PC-3 (cell line): ENCODE measurements at regions not wholly inside any gene's neighbourhood (a gene's known extent, or its start where the extent isn't known, plus 50 kb on each side); places are given as distances from the start of the nearest gene placed in this dataset.

Experiments
- ATAC-seq: fragments of 200-7000 bp; cut with Tn5 transposase; 2 replicates; pipeline ENCODE4 v1.9.1; 2020; ENCODE audit warnings: mild to moderate bottlenecking, moderate library complexity
- BruUV-seq: library from RNA; stranded (reverse); fragments of 400-500 nt; replicated peaks from 2 replicates; lab custom pipeline; 2021; lab: Mats Ljungman, UMichigan
- CTCF ChIA-PET: fragments of 300-600 bp; sonication (Branson Sonifier 250); formaldehyde crosslinking; loops from one replicate; lab custom pipeline; 2022; ENCODE audit warnings: antibody characterized with exemption; lab: Charles Lee
- POLR2A ChIA-PET: fragments of 300-600 bp; sonication (Branson Sonifier 250); formaldehyde crosslinking; loops from one replicate; lab custom pipeline; 2022; ENCODE audit warnings: antibody characterized with exemption; ENCODE audit not compliant: unreplicated experiment; lab: Charles Lee
- DNase-seq: peaks from one replicate; pipeline ENCODE4 v3.0.0-alpha.2; 2015
- H2AFZ ChIP-seq: fragments of 300-600 bp; sonication (generic); 2 replicates; pipeline ENCODE4 v1.6.0; 2016; ENCODE audit warnings: antibody characterized with exemption, low read length
- H3F3A ChIP-seq: fragments of 300-600 bp; sonication (generic); one replicate; pipeline ENCODE4 v1.6.0; 2017; ENCODE audit warnings: antibody characterized with exemption, low read length, control low read depth, mild to moderate bottlenecking; ENCODE audit not compliant: unreplicated experiment
- H3K27ac ChIP-seq: fragments of 300-600 bp; sonication (generic); 2 replicates; pipeline ENCODE4 v1.5.1; 2016; ENCODE audit warnings: mild to moderate bottlenecking, low read length
- H3K27me3 ChIP-seq: fragments of 300-600 bp; sonication (generic); 2 replicates; pipeline ENCODE4 v1.6.1; 2016; ENCODE audit warnings: low read length, mixed read lengths
- H3K36me3 ChIP-seq: fragments of 300-600 bp; sonication (generic); 2 replicates; pipeline ENCODE4 v1.6.1; 2016; ENCODE audit warnings: low read depth, mixed run types, low read length, mixed read lengths
- H3K4me1 ChIP-seq: fragments of 300-600 bp; sonication (generic); 2 replicates; pipeline ENCODE4 v1.5.1; 2016; ENCODE audit warnings: low read length; ENCODE audit not compliant: insufficient read depth
- H3K4me2 ChIP-seq: fragments of 300-600 bp; sonication (generic); 2 replicates; pipeline ENCODE4 v1.6.0; 2016; ENCODE audit warnings: low read length
- H3K4me3 ChIP-seq: fragments of 300-600 bp; sonication (generic); 2 replicates; pipeline ENCODE4 v1.5.1; 2016; ENCODE audit warnings: mild to moderate bottlenecking, low read length, mixed read lengths
- H3K79me2 ChIP-seq: fragments of 300-600 bp; sonication (generic); 2 replicates; pipeline ENCODE4 v1.6.1; 2017; ENCODE audit warnings: low read length, mixed read lengths
- H3K9ac ChIP-seq: fragments of 300-600 bp; sonication (generic); 2 replicates; pipeline ENCODE4 v1.6.0; 2016; ENCODE audit warnings: mild to moderate bottlenecking, low read length
- H3K9me2 ChIP-seq: fragments of 300-600 bp; sonication (generic); replicated peaks from 2 replicates; pipeline ENCODE4 v1.6.1; 2016; ENCODE audit warnings: mixed run types, low read length, mixed read lengths
- H3K9me3 ChIP-seq: fragments of 300-600 bp; sonication (generic); 2 replicates; pipeline ENCODE4 v1.6.1; 2016; ENCODE audit warnings: low read length, mixed read lengths
- H4K20me1 ChIP-seq: fragments of 300-600 bp; sonication (generic); 2 replicates; pipeline ENCODE4 v1.6.1; 2016; ENCODE audit warnings: low read length, mixed read lengths
- CTCF ChIP-seq: fragments of 300-600 bp; sonication (generic); conservative IDR thresholded peaks from 2 replicates; pipeline ENCODE4 v1.5.1; 2017; ENCODE audit warnings: antibody characterized with exemption, low read depth, mild to moderate bottlenecking, low read length
- EZH2 ChIP-seq: fragments of 300-600 bp; sonication (generic); IDR thresholded peaks from one replicate; pipeline ENCODE4 v1.6.1; 2017; ENCODE audit warnings: antibody characterized with exemption, mild to moderate bottlenecking, low read length; ENCODE audit not compliant: unreplicated experiment
- EZH2phosphoT487 ChIP-seq: fragments of 300-600 bp; sonication (generic); IDR thresholded peaks from 2 replicates; pipeline ENCODE4 v1.6.1; 2018; ENCODE audit warnings: mild to moderate bottlenecking, antibody characterized with exemption, low read length, borderline replicate concordance
- intact Hi-C: fragments of 100-400 bp; cut with micrococcal nuclease; formaldehyde crosslinking; loops from 2 replicates; pipeline ENCODE4 v1.9.0; 2023

- ChIA-PET POLR2A (no interaction called here), CTCF (no interaction called here)
- H3K9ac ChIP-seq = no peak overlapping the region
- H3K79me2 ChIP-seq = no peaks in the 10 kb centered on the region
- H4K20me1 ChIP-seq = no peaks in the 10 kb centered on the region
- H3K4me3 ChIP-seq = no peak overlapping the region
- DNase-seq (no peak), ATAC-seq (no peak)
- no peaks in the 10 kb centered on the region for H3F3A ChIP-seq
- TF ChIP-seq CTCF (no peak), EZH2phosphoT487 (no peak), EZH2 (no peak)
- no peak overlapping the region for H3K27ac ChIP-seq
- no peaks in the 10 kb centered on the region for H3K9me2 ChIP-seq
- H3K36me3 ChIP-seq = no peaks in the 10 kb centered on the region
- intact Hi-C loops = loop anchor here (5.0 kb wide), 1 partner anchor 146 kb away; no protein-coding TSS in a partner anchor
- H2AFZ ChIP-seq = no peak overlapping the region
- H3K4me1 ChIP-seq = no peaks in the 10 kb centered on the region
- no TSS peak for BruUV-seq
- no peaks in the 10 kb centered on the region for H3K27me3 ChIP-seq
- no peaks in the 10 kb centered on the region for H3K9me3 ChIP-seq
- no peak overlapping the region for H3K4me2 ChIP-seq
Measured at GRCh38 chr12:89878327-89878726, 169.7 kb upstream of the ATP2B1 start.

DNA sequence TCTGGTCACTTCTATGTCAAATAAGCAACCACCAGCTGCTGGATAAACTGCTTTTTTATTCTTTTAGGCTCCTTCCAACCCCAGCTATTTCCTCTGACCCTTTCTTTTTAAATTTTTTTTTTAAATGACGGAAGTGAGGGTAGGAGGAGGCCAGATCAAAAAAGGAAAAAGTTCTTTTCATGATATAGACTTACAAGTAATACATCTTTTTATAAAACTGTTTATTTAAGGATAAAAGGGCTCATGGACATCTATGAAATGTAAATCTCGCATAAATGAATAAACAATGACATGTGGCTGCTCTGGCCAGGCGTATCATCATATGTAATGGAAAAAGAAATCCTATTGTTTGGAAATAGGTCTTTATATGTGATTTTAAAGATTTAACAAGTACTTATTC lies 169.0 kb upstream of the ATP2B1 start:
- no peaks in the 10 kb centered on the region for H3K36me3 ChIP-seq
- no peaks in the 10 kb centered on the region for H3F3A ChIP-seq
- H3K9ac ChIP-seq = no peak overlapping the region
- no TSS peak for BruUV-seq
- no peaks in the 10 kb centered on the region for H3K4me1 ChIP-seq
- no peak for TF ChIP-seq CTCF
- no peak for TF ChIP-seq EZH2phosphoT487
- no peak for TF ChIP-seq EZH2
- no peak overlapping the region for H3K4me2 ChIP-seq
- no peaks in the 10 kb centered on the region for H3K9me3 ChIP-seq
- no peak overlapping the region for H3K4me3 ChIP-seq
- no peaks in the 10 kb centered on the region for H4K20me1 ChIP-seq
- H3K27ac ChIP-seq = no peak overlapping the region
- no peaks in the 10 kb centered on the region for H3K27me3 ChIP-seq
- intact Hi-C loops = loop anchor here (5.0 kb wide), 1 partner anchor 145 kb away; no protein-coding TSS in a partner anchor
- 0 out of 2 replicates have a peak, but pooled peaks have one; percentile 37 for ATAC-seq
- ChIA-PET CTCF (no interaction called here), POLR2A (no interaction called here)
- H3K79me2 ChIP-seq = no peaks in the 10 kb centered on the region
- no peaks in the 10 kb centered on the region for H3K9me2 ChIP-seq
- no peak for DNase-seq
- H2AFZ ChIP-seq = no peak overlapping the region

- intact Hi-C loops = loop anchor here (5.0 kb wide), 1 partner anchor 145 kb away; no protein-coding TSS in a partner anchor
- H3K4me1 ChIP-seq = no peaks in the 10 kb centered on the region
Measured at GRCh38 chr12:89877136-89877535, 168.5 kb upstream of the ATP2B1 start.

More at GRCh38 chr12:89877136-89877535, 168.5 kb upstream of the ATP2B1 start:
- H3K9me2 ChIP-seq = no peaks in the 10 kb centered on the region
- no peak overlapping the region for H3K4me2 ChIP-seq
- CTCF ChIA-PET = no interaction called here
- TF ChIP-seq EZH2phosphoT487 (no peak), EZH2 (no peak), CTCF (no peak)
- no peaks in the 10 kb centered on the region for H3K79me2 ChIP-seq
- POLR2A ChIA-PET = no interaction called here
- no peaks in the 10 kb centered on the region for H3K27me3 ChIP-seq
- no peak overlapping the region for H3K9ac ChIP-seq
- H2AFZ ChIP-seq = no peak overlapping the region
- no peaks in the 10 kb centered on the region for H3K9me3 ChIP-seq
- no peak overlapping the region for H3K27ac ChIP-seq
- no peaks in the 10 kb centered on the region for H3K36me3 ChIP-seq
- DNase-seq (no peak), ATAC-seq (no peak)
- H4K20me1 ChIP-seq = no peaks in the 10 kb centered on the region
- no peaks in the 10 kb centered on the region for H3F3A ChIP-seq
- BruUV-seq = no TSS peak
- no peak overlapping the region for H3K4me3 ChIP-seq
